GM19452 (cell line): ENCODE measurements at regions not wholly inside any gene's neighbourhood (a gene's known extent, or its start where the extent isn't known, plus 50 kb on each side); places are given as distances from the start of the nearest gene placed in this dataset.

ENCODE experiments used
- ATAC-seq: cut with Tn5 transposase; IDR thresholded peaks from one replicate; pipeline ENCODE4 v1.9.1; 2021; ENCODE audit not compliant: unreplicated experiment

DNA sequence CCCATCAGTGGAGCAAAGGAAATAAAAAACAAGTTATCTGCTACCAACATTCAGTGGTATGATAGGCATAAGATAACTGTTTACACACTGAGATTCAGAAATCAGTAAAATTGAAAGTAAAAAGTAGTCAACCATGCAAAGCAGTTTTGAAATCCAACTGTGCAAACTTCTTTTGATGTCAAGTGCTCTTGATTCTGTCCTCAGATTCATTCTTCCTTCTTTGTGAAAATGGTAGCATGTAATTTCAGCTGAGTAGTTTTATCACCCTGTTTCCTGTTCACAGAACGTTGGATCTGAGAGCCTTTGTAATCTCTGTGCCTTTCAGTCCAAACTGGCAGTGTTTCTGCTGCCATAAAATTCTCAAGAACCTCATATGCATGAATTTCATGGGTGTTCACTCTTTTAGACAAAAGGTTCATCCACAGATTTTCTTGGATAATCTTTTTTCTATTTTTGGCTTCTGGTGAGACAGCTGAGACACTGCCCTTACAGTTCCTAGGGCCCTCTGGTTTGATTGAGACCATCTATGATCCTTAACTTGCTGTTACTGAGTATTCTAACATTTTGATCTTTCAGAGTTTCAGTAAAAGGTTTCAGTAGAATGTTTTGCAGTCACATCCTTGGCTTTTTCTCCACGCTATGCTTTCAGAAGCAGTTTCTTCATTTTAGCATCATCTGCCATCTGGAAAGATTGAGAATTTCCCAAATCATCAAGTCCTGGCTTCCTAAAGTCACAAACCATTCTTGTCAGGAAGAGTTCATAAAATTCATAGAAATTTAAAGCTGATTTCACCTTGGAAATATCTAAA lies 272.3 kb upstream of the EPHA4 start:
- ATAC-seq, result no peak

DNA sequence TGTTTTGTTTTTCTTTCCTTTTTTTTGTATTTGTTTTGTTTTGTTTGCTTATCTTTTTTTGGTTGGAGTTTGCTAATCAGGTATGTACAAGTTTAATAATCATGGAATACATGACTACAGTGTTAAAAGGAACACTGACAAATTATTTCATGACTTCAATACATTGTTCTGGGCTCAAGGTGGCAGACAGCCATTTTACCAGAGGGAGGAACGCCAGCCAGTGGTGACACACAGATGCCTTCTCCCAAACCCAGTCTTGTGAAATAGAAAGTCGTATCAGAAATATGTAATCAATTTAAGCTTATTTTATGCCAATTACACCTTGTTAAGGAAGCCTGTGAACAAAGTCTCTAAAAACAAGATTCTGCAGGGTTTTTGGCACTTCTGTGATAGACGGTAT lies 264.0 kb upstream of the EPHA4 start:
- no peak for ATAC-seq

DNA sequence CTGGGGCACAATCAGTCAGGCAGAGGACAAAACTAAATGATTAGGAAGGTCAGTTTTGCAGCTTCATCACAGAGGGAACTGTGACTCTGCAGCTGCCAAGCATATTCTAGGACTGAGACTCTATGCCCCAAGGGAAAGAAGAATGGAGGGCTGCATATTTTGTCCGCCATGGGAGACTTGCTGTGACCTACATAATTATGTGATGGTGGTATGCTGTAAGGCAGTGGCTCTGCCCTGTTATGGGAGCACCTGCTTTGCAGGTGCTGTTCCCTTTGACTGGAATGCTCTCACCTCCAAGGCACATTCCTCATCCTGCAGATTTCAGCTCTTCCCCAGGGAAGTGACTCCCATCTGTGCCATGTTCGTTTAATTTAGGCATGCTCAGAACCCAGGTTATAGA lies 261.9 kb upstream of the EPHA4 start:
- ATAC-seq, result no peak

DNA sequence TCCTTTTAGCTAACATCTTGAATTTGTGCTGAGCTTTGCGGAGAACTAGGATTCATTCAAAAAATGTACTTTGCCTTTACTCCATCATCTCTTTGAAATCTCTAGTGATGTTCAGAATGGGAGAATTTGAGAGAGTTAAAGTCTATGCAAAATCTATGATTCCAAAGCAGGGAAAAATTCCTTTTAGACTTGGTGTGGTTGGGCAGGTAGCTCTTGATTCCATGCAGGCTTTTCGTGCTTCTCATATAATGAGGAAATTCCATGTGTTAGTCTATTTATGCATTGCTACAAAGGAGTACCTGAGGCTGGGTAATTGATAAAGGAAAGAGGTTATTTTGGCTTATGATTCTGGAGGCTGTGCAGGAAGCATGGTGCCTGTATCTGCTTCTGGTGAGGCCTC lies 258.9 kb upstream of the EPHA4 start:
- no peak for ATAC-seq

DNA sequence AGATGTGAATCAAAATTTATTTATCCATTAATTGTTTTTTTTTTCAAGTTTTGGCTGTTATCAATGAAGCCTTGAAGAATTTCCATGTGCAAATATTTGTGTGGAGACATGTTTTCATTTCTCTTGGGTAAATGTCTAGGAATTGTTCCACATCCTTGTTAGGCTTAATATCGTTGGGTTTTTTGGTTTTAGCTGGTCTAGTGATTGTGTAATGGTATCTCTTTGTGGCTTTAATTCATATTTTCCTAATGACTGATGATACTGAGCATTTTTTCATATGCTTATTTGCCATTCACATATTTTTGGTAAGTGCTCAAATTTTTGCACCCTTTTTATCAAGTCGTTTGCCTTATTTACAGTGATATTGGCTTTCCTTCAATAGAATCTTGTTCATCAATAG lies 250.3 kb upstream of the EPHA4 start:
- ATAC-seq, result no peak

DNA sequence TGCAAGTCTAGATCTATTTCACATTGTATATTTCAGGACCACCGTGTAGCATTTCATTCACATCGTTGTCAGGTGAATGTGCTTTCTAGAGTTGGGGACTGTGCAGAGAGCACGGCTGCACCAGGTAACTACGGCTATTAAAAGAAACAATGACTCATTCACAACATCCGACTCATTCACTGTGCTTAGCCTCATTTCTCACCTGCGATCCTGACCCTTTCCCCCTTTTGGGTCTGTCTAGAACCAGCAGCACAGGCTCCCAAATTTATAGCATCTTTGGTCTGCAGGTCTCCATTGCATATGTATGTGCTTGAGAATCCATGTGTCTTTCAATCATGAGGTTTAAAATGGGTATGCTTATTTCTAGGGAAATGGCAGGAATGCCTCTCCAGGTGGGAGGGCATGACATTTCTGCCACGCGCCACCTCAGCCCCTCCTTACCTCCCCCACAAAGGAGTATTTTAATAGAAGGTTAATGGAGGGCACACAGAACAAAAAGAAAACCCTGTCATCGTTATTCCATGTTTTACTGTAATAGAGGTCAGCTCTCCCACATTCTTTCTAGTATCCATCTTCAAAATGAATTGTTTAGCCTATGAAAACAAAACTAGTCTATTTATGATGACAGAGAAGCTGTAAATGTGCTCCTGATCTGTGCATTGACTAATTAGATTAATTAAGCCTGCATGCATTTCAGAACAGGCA lies 246.7 kb upstream of the EPHA4 start:
- ATAC-seq, result no peak

DNA sequence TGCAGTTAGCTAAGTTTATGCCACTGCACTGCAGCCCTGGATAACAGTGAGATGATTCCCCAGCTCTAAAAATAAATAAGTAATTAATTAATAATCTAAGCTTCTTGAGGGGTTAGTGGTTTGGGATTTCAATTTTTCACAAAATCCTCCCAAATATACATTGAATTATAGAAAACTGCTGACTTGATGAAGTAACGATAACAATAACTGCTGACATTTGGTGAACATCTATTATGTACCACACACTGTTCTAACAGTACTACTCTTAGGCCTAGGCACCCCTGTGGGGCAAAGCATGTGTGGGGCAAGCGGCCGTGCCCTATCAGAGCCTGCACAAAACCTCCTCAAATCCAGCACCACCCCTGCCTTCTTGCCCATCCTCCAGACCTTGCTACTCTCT lies 245.8 kb upstream of the EPHA4 start:
- no peak for ATAC-seq

DNA sequence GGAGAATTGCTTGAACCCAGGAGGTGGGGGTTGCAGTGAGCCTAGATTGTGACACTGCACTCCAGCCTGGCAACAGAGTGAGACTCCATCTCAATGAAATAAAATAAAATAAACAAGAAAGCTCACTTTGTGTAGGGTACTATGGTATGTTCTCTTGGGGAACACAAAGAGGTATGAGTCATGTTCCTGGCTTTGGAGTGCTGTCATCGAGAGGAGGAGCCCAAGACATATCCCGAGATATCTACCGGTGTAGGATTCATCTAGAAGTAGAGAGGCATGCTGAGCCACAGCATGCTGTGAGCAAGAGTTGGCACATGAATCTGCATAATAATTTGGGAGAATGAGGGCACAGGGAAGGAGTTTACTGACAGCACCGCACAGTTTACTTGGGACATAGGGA lies 244.9 kb upstream of the EPHA4 start:
- no peak for ATAC-seq

DNA sequence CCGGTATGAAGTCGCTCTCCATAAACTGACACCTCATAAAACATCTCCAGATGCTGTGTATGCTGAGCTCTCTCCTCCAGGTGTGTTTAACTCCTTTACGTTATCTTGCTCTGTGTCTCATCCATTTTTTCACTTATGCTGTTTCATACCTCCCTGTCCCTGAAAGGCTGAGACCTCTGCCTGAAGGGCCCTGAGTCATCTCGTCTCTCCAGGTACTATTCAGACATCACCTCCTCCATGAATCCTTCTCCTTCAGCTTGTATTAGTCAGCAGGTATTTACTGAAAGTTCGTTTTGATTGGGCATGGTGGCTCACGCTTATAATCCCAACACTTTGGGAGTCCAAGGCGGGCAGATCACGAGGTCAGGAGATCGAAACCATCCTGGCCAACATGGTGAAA lies 244.5 kb upstream of the EPHA4 start:
- no peak for ATAC-seq

DNA sequence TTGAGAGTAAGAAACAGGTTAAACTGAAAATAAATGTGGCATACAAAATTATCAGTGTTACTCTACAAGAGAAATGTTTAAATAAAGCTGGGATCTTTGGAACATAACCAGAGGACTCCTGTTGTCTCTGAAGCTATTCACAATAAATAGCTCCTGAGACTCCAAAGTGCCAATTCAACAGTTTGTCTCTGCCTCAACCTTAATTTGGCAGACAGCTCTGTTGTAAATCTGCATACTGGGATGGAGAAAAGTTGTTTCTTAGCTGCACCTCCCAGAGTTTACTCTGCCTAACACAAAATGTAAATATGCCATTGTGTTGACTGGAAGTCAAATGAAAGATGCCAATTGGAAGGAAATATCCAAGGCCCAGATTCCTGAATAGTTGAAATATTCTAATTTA lies 238.5 kb upstream of the EPHA4 start:
- no peak for ATAC-seq

DNA sequence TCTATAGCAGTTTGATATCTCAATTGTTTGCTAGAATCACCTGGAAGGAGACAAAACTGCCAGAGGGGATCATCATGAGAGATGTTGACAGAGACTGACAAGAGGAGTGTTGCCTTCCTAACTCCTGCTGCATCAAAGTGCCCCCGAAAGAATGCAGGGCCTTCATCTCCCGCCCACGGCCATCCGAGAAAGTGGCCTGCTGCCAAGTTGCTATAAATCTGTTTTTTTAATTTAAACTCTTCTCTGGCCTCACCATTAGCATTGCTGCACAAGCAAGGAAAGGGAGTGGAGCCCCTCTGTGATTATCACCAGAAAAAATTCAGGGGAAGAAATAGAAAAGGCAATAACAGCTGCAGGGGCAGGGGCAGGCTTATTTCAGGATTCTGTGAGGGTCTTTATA lies 238.1 kb upstream of the EPHA4 start:
- ATAC-seq, result no peak

DNA sequence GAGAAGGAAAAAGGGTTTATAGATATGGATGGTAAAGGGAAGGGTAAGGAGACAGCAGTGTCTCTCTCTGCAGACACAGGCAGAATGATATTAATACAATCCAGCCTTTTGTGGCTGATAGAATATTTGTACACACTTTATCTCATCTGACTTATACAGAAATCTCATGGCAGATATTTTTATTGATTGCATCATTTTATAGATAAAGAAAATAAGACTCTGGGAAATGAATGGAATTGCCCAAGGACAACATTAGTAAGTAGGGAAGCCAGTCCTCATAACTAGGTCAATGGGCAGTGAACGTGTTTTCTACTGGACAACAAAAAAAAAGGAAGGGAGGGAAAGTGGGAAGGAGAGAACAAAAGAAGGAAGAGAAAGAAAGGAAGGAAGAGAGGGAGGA lies 236.4 kb upstream of the EPHA4 start:
- ATAC-seq, result no peak

DNA sequence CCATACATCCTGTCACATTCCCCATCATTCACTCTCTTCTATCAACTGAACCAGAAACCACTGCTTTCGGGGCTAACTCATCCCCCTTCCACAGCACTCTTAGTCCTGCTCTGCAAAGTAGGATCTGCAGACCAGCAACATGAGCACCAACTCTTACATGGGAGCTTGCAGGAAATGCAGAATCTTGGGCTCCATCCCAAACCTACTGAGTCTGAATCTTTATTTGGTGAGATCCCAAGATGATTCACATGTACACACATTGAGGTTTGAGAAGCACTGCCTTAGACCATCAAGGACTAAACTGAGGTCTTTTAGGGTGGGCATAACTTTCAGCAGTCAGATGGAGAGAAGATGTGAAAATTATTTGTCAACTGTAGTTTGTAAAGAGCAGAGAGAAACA lies 235.6 kb upstream of the EPHA4 start:
- ATAC-seq, result no peak

DNA sequence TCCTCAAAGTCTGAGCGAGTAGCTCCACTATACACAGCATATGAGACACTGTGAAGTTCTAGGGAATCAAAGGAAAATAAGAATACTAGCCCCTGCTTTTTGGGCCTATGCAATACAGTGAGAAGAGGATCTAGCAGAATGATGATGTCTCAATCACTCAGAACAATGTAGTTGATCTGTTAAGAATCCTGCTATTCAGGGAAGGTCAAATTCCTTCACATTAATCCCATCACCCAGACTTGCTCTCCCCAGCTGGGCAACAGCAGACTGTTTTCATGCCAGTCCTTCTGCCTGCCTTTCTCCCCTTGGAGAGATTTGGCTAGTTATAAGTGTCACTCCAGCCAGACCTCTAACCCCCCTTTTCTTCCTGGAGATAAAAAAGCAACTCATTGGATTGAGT lies 230.0 kb upstream of the EPHA4 start:
- ATAC-seq, result no peak

DNA sequence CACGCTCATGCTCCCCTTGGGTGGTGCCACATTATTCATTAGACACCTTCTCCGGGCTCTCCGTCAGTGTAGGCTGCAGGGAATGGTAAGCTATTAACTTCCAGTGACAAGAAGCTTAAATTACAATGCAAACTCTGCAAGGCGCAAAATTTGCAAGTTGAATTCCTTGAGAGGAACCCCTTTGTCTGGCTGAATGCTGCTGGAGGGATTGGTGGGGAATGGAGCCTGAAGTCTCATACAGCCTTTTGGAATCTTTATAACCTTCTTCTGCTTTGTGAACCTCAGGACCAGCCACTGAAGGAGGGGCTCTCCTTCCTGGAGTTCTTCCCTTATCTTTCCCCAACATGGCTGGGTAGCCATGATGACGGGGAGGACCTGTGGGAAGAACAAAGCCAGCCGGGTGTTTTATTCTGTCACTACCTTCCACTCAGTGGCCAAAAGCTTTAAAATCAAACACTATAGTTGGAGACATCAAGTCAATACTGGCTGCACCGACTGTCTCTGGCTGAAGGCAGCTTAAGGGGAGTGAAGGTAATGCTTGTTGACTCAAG lies 220.9 kb upstream of the EPHA4 start:
- ATAC-seq, result no peak

DNA sequence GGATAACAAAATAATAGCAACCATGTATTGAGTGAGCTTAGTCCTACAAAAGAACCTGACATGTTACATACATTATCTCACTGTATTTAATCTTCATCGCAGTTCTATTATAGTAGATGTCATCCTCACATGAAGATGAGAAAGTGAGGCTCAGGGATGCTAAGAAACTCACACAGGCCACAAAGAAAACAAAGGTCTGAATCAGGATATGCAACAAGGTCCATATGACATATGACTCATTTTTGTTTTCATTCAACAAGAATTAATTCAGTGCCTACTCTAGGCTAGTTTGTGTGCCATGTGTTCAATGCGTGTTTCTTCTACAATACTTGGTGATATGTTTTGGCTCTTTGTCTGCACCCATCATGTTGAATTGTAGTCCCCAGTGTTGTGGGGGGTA lies 219.7 kb upstream of the EPHA4 start:
- no peak for ATAC-seq

DNA sequence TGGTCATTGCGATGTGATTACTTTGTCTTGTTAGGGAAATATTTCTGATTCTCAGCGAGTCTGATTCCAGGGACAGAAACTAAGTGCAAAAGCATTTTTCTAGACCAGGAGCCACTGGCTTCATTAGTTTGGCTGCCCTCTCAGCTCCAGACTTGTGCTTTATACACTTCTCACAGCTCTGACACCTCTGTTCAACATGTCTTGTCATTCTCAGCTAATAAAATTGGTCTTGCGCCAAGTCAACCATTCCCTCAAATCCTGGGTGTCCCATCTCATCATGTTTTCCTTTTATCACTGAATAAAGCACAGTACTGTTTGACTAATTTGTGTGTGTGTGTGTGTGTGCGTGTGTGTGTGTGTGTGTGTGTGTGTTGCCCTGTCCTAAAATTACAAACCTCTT lies 215.5 kb upstream of the EPHA4 start:
- no peak for ATAC-seq

DNA sequence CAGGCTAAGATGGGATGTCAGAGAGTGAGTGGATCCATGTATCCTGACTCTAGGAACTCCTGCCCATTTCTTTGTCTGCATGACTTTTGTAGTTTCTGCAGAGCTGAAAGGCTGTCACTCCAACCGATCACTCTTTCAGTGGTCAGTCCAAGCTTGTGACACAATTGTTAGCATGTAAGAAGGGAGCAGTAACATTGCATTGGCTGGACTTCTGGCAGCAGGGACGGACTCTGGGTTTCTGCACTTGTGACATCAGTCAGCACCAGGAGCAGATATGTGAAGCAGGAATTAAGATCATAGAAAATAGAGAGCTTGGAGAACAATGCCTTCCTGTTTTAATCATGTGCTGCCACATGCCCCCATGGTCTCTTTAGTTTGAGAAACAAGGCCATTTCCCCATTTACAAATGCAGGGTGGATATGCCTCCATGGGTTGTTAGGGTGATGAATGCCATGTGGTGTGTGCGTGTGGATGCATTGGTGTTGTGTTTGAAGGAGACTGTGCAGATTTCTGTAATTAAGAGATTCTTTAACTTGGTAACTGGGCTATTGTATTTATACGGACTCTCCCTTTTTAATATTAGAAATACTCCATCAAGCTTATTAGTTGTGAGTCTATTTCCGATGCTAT lies 214.3 kb upstream of the EPHA4 start:
- no peak for ATAC-seq

DNA sequence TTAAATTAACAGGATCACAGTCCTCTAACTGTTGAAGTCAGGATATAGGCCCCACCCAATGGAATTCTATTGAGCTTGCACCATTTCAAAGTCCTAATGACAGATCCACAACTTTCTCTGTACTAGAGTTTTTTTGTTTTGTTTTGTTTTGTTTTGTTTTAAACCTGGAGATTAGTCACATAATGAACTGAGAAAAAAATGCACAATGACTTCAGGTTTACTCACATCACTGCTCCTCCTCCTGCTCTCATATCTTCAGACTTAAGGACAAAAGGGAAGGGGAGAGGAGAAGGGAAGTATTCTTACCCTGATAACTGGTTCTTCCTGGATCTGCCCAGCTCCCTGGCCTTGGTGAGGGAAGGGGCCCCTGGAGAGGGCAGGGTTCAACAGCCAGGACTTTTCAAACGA lies 208.2 kb upstream of the EPHA4 start:
- ATAC-seq, result no peak

DNA sequence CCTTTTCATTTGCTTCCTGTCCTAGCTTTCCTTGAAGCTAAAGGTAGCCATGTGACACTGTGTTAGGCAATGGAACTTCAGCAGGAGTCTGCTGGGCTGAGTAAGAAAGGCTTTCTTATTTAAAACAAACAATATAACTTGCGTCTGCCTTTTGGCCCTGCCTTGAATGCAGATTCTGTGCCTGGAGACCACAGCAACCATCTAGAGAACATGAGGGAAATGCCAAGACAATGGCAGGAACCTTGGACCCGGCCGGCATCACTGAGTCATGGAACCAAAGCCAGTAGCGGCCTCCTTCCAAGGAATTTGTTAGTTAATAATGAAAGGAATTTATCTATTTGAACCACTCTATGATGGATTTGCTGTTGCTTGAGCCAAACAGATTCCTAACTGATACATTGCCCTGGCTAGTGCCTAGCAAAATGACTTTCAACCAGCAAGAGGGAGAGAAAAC lies 207.5 kb upstream of the EPHA4 start:
- ATAC-seq, result no peak

DNA sequence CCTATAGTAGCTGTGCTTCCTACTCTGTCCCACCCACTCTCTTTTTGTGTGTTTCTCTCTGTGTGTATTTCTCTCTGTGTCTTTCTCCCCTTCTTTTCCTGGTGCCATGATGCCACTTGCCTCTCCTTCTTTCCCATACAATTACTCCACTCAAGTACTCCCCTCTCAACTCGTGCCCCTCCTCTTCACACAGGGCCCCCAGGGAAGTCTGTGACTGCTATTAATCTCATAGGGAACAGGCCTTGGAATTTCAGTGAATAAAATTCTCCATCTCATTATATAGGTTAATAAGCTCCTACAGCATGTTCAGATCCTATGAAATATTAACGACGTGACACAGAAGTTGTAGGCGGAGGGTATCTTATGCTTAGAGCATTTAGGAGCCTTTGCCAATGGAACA lies 205.9 kb upstream of the EPHA4 start:
- ATAC-seq, result no peak

DNA sequence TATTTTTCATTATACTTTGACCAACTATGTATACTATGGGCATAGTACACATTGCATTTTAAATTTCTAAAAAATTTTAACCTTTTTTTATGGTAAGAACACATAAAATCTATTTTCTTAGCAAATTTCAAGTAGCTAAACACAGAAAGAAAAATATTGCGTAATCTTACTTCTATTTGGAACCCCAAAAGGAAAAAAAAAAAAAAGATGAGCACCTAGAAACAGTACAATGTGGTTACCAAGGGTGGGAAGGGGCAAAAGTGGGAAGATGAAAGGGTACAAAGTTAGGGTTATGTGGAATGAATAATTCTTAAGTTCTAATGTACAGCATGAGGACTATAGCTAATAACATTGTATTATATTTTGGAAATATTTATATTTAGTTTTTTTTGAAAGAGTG lies 205.0 kb upstream of the EPHA4 start:
- no peak for ATAC-seq
